GM12873 (cell line): ENCODE measurements at regions not wholly inside any gene's neighbourhood (a gene's known extent, or its start where the extent isn't known, plus 50 kb on each side); places are given as distances from the start of the nearest gene placed in this dataset.

Experiments
- CTCF ChIP-seq: IDR thresholded peaks from 2 replicates; pipeline ENCODE4 v1.5.1; 2012; ENCODE audit warnings: low read depth, mild to moderate bottlenecking, moderate library complexity, low read length, control low read depth; ENCODE audit not compliant: insufficient read depth; ENCODE audit errors: missing control alignments

- no peak for TF ChIP-seq CTCF
These were observed 625.7 kb downstream of the SMARCA1 start for GRCh38 chrX:128897621-128898020.

DNA sequence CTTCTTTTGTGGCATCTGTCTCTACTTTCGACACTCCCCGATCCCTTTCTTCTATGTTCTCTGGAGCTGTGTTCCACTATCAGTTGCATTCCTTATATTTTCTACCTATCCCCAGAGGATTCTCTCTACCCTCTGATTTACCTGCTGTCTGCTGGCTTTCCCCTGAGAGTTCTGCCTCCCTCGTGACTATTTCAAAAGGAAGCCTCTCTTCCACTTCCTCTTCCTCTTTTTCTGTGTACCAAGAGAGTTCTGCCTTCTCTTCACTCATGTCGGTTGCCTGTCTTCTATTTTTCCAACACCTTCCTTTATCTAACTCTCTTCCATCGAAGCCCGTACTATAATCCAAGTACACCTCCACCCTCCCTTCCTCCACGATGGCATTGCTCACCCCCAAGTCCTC, 631.7 kb downstream of the SMARCA1 start:
- TF ChIP-seq CTCF, result no peak

GRCh38 chrX:128884430-128884829, 638.9 kb downstream of the SMARCA1 start:
- no peak for TF ChIP-seq CTCF

DNA sequence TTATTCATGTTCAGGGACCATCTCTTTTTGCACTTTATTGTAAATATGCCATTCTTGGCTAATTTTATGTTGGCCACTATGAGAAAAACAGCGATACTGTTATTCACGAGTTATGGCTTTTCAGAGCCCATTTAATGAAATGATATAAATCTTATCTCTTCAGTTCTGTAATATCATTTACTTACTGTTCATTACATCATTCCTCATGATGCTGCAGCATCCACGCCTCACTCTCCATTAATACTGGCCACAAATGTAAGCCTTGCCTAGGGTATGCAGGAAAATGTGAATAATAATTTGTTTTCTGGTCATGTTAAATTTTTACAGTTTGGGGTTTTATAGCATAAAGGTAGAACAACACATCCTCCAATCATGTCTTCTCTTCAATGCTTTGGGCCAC, 639.6 kb downstream of the SMARCA1 start:
- TF ChIP-seq CTCF, result no peak

DNA sequence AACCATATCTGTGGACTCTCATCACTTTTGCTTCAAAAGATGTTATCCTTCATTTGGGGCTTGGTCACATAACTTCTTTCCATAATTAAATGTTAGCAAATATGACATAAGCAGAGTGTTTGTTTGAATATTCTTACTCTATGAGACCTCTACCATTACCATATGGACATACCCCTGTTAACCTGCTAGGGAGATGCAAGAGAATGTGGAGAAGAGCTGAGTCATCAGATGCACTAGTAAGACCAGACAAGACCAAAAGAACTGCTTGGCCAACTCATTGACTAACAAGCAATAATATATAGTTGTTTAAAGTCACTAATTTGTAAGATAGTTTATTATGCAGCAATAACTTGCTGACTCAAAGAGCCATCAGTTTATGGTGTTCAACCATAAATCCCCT, 652.9 kb downstream of the SMARCA1 start:
- TF ChIP-seq CTCF, result no peak

- no peak for TF ChIP-seq CTCF
These were observed 660.7 kb downstream of the SMARCA1 start for GRCh38 chrX:128862557-128862956.

DNA sequence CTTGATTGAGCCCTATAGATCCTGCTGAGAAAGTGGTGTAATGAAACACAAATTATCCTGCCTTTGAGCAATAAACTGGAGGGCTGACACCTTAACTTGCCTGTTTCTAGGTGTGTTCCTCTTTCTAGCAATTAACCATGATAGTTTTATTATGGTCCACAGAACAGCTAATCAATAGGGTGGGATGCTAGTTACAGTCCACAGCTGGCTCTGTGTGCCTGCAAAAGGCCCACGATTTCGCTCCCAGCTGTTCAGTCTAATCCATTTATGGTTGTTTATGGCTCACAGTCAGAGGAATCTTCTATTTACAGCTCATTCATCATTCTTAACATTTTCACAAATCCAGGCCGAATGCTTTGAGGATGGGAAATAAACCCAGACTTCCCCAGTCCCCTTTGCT, 674.9 kb downstream of the SMARCA1 start:
- TF ChIP-seq CTCF, result no peak
